ENCODE measurements at regions not wholly inside any gene's neighbourhood (a gene's known extent, or its start where the extent isn't known, plus 50 kb on each side); places are given as distances from the start of the nearest gene placed in this dataset.
"Not testable (repeated sequence)": the region's sequence is repeated elsewhere in the genome, so short reads cannot be mapped to it uniquely, and the experiment has no call there.

DNA sequence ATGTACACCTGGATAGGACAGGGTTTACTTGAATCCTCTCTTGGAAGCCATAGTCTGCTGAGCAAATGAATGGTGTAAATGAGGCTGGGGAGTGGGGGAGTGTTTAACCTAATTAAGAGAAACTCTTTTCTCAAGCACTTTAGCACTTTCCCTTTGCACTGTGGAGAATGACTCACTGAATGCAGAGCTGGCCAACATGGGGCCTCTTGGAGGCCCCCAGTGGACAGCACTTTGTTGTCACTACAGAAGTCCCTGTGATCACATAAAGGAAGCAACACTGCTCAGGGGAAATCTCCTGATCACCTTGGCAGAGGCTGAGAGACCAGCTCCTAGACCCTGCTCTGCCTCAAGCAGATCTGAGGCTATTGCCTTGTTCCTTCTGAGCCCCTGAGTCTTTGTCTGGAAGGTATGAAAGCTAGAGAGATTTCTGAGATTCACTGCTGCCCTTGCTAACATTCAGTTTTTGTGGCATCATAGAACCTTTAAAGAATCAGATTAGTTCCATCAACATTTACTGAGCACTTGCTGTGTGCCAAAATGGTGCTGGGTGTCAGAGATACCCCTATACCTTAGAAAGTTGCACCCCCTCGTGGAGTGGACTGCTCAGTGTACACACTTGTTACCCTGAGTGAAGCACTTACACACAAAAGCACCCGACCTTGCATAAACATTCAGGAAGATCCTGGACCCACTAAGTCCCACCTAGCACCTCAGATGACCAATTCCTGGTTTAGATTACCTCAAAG lies 230.1 kb upstream of the CCL2 start:
- no peak for DNase-seq (ENCODE audit: low spot score)

DNA sequence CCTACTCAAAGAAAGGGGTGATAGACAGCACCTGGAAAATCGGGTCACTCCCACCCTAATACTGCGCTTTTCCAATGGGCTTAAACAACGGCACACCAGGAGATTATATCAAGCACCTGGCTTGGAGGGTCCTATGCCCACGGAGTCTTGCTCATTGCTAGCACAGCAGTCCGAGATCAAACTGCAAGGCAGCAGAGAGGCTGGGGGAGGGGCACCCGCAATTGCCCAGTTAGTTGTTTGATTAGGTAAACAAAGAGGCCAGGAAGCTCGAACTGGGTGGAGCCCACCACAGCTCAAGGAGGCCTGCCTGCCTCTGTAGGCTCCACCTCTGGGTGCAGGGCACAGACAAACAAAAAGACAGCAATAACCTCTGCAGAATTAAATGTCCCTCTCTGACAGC lies 224.5 kb upstream of the CCL2 start:
- not testable (repeated sequence) for DNase-seq (ENCODE audit: low spot score)

DNA sequence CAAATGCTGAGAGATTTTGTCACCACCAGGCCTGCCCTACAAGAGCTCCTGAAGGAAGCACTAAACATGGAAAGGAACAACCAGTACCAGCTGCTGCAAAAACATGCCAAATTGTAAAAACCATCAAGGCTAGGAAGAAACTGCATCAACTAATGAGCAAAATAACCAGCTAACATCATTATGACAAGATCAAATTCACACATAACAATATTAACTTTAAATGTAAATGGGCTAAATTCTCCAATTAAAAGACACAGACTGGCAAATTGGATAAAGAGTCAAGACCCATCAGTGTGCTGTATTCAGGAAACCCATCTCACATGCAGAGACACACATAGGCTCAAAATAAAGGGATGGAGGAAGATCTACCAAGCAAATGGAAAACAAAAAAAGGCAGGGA lies 222.8 kb upstream of the CCL2 start:
- DNase-seq (ENCODE audit: low spot score), result not testable (repeated sequence)

DNA sequence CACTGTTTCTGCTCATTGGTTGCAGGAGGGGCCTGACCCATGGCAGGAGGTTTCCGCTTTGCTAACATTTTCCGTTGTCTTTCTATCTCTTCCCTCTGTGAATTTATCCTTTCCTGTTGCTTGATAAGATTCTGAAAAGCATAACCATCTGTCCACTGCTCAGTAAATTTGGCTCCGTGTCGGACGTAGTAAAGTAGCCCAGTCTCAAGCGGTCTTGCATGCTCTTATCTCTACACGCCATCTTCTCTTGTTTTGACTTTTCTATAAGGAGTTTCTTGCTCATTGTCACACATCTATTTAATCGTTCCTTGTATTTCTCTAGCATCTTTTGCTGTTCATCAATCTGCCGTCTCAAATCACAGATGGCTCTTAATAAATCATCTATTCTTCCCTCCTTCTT lies 216.3 kb upstream of the CCL2 start:
- DNase-seq (ENCODE audit: low spot score), result not testable (repeated sequence)

DNA sequence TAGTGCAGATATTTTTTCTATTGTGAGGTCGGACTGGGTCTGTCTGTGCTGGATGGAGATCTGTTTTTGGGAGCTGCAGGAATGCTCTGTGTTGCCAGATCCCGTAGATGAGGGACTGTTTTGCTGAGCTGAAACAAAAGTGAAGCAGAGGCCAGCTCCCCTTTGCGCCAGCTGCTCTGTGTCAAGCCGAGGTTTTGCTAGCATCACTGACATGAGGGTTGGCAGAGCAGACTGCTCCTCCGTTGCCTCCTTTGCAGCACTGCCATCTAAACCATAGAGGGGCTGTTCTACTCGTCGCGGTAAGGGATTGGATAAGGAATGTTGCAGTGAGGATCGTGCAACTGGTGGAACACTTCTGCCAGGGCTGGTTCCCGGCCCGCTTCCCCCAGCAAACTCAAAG lies 215.9 kb upstream of the CCL2 start:
- not testable (repeated sequence) for DNase-seq (ENCODE audit: low spot score)

DNA sequence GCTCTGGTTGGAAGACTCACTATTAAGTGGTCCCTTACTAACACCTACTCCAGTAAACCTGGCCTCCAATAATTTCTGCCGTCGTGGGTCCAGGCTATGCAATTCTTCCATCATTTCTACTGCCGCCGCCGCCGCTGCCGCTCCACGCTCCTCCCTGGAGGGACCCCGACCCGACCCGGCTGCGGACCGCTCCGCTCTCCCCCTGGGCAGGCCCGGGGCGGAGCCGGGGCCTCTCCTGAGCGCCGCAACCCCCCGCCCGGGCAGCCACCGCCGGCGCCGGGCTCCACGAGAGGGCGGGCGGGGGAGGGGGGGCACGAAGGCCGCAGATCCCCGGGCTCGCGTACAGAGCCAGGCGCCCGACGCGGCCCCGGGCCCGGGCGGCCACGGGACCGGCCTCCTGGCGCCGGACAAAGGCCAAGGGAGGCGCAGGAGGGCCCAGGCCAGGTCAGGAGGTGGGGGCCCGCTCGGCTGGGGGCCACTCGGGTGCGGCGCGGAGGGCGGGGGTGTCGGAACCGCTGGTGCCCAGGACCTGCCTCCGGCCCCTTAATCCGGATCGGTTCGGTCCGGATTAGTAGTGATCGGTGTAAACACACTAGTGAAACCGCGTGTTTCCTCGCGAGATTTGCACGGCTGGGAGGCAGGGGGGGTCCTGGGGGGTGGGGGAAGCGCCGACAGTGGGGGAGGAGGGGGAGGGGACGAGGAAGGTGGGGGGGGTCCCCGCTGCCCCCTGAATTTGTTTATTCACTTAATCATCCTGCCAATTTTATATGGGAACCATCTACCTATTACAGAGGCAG lies 215.1 kb upstream of the CCL2 start:
- not testable (repeated sequence) for DNase-seq (ENCODE audit: low spot score)

DNA sequence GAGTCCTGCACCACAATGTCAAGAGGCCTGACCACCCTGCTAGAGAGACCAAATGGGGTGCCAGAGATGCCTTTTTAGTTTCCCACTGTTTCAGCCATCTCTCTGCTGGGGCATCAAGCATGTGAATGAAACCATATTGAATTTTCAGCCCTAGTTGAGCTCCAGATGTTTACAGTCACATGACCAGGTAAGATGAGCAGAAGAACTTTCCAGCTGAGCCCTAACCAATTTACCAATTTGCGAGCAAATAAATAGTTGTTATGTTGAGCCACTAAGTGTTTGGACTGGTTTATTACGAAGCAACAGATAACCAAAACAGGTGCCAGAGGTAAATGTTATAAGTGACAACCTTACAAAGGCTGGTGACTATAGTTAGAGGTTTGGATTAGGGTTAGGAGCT lies 209.1 kb upstream of the CCL2 start:
- DNase-seq (ENCODE audit: low spot score), result no peak

DNA sequence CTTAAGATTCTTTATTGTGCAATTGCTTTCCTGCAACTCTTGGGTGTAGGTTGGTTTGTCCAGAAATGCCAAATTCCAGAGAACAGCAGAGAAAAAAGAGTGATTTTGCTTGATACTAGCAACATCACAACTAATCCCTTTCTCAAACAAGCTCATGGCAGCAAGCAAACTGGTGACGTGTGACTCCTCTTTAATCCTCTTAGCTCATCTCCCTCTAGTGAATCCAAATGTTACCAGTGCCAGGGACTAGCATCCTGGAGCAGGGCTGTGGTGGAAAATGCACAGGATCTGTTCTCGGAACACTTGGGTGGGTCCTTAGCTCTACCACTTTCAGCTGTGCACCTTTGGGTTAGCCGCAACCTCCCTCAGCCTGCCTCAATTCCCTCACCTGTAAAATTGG lies 204.0 kb upstream of the CCL2 start:
- DNase-seq (ENCODE audit: low spot score), result no peak

DNA sequence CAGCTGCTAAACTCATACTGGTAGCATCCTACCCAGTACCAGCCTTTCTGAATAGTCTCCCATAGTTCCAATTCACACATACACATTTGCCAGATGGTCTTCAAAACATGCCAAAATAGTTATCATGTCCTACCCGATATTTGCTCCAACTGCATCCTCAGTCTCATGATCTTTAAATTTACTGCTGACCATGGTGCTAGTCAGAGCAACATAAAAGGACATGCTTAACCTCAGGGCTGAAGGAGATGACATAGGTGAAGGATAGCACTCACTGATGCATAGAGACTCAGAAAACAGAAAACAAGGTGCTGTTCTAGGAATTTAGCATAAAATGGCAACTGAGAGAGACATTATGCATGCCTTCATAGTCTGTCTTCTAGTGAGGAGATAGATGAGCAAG lies 200.6 kb upstream of the CCL2 start:
- no peak for DNase-seq (ENCODE audit: low spot score)

DNA sequence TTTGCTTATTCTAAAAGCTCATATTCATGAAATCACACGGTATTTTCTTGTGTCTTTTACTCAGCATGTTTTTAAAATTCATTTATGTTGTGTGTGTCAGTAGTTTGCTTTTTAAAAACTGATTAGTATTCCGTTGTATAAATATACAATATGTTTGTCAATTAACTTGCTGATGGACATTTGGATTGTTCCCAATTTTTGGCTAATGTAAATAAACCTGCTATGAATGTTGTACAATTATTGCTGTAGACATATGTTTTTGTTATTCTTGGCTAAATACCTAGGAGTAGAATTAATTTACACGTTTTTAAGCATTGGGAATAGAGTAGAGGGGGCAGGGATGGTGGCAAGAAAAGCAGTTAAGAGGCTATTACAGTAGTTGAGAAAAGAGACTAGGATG lies 199.5 kb upstream of the CCL2 start:
- DNase-seq (ENCODE audit: low spot score), result no peak

DNA sequence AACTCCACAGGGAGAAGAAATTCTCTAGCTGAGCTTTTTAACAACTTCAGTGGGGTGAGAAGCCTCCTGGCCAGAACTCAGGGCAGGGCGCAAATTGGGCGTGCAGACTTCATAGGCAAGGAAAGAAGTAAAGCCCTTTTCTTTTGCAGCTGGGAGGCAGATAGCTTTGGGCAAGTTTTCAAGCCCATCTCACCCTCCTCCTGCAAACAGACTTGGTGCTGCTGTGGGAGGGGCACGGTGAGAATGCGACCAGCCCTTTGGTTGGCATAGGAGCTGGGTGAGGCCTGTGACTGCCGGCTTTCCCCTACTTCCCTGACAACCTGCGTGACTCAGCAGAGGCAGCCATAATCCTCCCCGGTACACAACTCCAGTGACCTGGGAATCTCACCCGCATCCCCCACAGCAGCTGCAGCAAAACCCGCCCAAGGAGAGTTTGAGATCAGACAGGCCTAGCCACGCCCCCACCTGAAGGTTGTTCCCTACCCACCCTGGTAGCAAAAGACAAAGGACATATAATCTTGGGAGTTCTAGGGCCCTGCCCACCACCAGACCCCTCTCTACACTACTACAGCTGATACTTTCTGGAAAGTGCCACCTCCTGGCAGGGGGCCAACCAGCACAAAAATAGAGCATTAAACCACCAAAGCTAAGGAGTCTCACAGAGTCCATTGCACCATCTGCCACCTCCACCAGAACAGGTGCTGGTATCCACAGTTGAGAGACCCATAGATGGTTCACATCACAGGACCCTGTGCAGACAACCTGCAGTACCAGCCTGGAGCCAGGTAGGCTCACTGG lies 195.5 kb upstream of the CCL2 start:
- no peak for DNase-seq (ENCODE audit: low spot score)

DNA sequence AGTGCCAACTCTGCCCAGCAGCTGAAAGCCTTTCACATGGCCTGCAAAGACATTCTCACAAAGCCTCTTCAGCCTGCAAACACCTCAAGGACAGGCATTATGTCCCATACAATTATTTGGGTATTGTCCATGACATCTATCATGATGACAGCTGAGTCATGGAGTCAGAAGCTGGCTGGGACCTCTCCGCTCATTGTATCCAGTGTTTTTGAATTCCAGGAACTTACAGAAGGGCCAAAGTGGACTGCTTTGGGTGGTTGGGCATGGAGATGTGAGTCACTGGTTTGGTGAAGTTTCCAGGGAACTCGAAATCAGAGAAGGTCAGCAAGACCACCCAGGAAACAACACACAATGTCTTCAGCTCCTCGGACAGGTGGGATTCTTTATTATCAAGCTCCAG lies 188.6 kb upstream of the CCL2 start:
- no peak for DNase-seq (ENCODE audit: low spot score)

DNA sequence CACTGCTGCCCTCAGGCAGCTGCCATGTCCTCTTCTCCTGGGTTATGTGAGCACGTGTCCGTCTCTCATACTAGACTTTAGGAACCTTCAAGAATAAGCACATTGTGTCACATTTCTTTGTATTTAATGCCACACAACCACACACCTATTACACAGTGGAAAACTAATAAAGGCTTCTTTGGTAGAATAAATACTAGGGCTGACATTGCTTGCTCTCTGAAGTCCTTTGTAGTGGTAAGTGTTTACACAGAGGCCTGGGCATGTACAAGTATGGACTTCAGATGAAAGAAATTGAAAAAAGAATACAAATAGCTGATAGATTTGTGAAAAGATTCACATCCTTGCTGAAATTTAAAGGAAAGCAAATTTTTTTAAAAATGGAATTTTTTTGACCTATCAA lies 188.1 kb upstream of the CCL2 start:
- no peak for DNase-seq (ENCODE audit: low spot score)

DNA sequence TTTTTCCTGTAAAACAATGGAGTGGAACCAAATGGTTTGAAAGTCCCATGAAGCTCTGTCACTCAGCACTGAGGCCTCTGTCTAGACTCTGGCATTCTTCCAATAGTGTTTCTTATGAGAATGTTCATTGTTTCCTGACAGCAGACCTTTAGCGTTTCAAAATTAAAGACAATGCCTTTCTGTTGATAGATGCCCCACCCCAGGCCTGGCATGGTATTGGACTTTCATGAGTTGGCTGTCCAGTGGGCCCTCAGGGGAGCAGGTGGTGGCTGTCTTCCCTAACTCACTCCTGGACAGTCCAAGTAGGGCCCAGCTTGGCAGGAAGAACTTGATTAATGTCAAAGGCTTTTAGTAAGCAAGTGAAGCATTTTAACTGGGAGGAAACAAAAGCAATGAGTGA lies 186.5 kb upstream of the CCL2 start:
- DNase-seq (ENCODE audit: low spot score), result no peak

DNA sequence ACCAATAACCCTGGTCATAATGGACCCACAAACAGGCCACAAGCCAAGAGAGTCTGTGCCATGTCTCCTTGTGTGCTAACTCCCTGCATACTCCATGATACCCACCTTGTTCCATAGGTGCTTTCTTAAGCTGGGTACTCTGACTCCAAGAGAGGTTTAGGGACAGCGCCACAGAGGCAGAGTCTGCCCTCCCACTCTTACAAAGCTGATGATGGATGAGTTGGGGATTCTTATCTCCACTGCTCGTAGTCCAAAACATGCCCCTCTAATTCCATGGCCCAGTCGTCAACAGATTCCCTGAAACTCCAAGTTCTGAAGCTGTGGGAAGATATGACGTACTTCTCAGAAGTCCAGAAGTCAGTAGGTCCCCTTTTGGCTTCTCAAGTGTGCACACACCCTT lies 184.4 kb upstream of the CCL2 start:
- DNase-seq (ENCODE audit: low spot score), result no peak

DNA sequence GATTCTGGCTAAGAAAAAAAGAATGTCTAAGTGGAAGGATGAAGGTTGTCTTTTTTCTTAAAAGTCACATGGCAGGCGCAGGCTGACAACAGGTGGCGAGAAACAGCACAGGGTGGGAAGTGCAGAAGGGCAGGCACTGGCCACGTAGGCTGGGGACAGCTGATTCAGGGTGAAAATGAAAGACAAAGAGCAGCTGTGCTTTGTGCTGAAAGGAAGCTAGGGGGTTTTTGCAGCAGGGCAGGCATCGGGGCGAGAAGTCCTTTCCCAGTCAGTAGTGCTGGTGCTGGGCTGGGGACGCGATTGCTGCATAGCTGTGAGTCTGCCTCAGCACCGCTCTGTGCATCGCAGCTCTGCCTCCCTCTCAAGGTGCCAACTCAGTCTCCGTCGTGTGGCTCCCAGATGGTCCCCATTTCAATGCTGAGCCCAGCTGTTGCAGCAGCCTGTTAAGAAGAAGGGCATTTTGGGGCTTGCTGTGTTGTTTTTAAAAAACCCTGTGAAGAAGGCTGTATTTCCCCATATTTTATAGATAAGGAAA lies 183.1 kb upstream of the CCL2 start:
- DNase-seq (ENCODE audit: low spot score), result no peak

DNA sequence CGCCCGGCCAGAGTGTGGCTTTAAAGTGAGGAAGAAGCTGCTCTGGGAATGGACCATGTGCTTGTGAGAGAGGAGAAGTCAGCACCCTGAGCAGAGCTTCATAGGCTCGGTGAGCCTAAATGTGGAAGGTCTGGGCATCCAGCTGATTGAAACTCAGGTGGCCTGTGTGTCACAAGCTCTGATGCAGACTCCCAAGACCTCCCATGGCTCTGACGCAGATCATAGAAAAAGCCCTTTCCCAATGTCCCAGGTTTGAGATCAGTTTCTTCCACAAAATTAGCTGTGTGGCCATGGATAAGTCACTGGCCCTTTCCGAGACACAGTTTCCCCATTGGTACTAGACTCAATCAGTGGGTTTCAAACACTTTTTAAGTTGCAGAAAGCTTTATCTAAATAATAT lies 180.0 kb upstream of the CCL2 start:
- no peak for DNase-seq (ENCODE audit: low spot score)

DNA sequence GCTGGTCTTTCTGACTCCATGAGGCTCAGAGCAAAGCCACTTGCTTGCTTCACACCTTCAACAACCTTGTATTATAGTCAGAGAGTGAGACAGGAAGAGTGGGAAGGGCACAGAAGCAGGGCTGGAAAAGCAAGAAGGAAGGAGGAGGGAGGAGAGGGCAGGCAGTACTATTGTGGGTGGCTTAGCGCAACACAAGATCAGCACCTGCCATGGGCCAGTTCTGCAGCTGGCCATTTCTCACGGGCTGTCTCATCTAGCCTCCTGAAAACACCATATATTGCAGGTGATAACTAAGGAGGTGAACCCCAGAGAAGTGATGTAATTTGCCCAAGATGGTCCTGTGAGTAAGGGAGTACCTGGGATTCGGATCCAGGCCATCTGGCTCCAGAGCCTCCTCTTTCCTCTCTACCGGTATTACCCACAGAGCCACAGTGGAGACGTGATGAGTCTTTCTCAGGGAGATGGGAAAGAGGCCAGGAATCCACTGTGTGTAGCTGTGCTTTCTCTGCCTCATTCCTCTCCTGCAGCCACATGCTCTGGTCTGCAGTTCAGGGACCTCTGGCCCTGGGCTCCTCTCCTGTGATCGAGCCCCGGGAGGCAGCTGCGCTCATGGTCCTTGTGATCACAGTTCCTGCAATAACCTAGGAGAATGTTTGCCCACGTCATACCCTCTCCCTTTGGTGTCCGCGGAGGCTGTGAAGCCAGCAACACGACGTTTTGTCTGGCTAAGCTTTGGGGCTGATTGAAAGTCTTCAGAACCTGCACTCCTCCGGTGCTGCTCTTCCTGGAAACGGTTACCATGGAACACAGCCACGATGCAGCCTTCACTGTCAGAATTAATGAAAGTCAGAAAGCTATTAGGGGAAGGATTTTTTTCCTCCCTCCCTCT lies 178.1 kb upstream of the CCL2 start:
- DNase-seq (ENCODE audit: low spot score), result no peak

DNA sequence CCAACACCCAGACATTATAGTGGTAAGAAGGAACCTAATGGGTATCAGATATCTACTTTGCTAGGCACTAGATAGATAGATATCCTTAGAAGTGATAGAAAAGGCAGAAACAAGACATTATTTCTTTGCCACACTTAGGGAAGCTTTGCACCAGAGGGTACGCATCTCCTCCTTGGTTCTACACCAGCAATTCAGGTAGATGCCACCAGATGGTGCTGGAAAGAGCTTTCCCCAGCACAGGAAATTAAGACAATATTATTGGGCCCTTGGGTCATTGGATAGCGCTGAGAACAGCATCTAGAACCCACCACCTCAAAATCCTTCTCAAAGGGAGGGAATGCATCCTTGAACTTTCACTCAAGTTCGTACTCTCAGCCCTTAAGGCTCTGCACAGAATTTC lies 173.8 kb upstream of the CCL2 start:
- no peak for DNase-seq (ENCODE audit: low spot score)

DNA sequence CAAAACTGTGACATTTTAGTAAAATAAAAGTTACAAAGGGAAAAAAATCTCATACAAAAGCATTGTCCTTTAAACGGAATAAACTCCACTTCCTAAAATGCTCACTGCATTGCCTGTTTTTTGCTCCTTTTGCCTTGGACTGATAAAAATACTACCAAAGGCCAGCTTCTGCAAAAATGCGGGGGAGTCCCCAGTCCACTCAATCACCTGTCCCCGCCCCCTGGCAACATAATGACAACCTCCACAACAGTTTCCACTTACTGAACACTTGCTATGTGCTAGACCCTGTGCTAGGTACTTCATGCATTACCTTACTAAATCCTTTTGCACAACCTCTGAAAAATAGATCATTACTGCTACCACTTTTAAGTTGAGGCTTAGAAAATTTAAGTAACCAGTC lies 172.7 kb upstream of the CCL2 start:
- DNase-seq (ENCODE audit: low spot score), result no peak

DNA sequence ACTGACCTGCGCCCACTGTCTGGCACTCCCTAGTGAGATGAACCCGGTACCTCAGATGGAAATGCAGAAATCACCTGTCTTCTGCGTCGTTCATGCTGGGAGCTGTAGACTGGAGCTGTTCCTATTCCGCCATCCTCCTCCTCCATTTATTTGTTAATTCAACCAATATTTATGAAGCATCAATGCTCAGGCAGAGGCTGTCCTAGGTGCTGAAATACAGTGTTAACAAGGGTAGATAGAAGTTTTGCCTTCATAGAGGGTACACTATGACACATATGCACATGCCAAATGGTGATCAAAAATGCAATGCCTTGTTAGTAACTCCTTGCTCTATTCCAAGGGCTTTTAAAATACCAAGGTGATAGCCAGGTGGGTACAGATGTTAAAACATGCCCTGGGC lies 166.0 kb upstream of the CCL2 start:
- not testable (repeated sequence) for DNase-seq (ENCODE audit: low spot score)

DNA sequence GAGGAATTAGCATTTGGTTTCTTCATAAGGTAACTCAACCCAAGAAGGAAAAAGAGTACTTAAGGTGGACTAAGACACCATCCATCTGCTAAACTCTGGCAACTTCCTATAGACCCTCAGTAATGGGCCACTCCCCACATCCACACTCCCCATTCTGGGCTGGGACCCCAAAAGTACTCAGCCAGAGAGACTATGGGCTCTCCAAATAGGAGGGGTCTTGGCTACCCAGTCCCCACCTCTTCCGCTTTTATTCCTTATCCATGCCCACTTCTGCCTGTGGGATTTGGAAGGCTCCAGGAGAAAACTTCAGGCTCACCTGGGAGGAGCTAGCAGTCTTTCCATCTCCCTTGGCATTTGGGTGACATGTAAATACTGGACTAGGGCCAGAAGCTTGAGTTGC lies 164.5 kb upstream of the CCL2 start:
- DNase-seq (ENCODE audit: low spot score), result no peak
